ENCODE measurements at regions not wholly inside any gene's neighbourhood (a gene's known extent, or its start where the extent isn't known, plus 50 kb on each side); places are given as distances from the start of the nearest gene placed in this dataset.
A peak's percentile ranks its signal among the peaks of the same experiment; 100 is the strongest.

DNA sequence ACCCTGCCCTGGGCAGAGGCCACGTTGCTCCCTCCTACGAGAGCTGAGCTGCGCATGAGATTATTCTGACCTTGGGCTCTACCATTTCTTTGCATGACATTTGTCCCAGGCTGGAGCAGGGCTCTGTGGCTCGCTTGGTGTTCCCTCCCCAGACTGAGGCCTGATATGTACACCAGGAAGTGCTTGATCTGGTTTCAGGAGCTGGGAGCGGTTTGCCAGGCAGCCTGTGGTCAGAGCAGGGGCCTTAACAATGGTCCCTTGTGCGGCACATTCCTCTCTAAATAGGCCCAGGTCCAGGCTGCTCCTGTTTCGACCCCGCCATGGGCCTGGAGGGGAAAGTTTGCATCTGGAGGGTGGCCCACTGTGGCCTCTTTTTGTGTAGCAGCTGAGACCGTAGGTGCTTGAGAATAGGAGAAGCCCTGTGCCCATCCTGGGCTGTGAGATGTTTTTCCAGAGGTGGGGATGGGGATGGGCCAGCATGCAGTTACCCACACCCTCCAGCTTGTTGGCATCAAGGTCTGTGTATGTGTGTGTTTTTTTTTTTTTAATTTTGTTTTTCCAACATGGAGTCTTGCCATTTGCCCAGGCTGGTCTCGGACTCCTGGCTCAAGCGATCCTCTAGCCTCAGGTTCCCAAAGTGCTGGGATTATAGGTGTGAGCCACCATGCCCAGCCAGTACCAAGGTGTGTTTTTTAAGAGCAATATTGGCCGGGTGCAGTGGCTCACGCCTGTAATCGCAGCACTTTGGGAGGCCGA is 253.9 kb downstream of the SEC14L1 start:
- H3K27ac ChIP-seq = peak overlapping the region; percentile 7 to 50
- H3K9me3 ChIP-seq = no peaks in the 10 kb centered on the region
- H3K27me3 ChIP-seq = no peaks in the 10 kb centered on the region
- no peak overlapping the region for H3K4me3 ChIP-seq
- TF ChIP-seq, protein P1, sequence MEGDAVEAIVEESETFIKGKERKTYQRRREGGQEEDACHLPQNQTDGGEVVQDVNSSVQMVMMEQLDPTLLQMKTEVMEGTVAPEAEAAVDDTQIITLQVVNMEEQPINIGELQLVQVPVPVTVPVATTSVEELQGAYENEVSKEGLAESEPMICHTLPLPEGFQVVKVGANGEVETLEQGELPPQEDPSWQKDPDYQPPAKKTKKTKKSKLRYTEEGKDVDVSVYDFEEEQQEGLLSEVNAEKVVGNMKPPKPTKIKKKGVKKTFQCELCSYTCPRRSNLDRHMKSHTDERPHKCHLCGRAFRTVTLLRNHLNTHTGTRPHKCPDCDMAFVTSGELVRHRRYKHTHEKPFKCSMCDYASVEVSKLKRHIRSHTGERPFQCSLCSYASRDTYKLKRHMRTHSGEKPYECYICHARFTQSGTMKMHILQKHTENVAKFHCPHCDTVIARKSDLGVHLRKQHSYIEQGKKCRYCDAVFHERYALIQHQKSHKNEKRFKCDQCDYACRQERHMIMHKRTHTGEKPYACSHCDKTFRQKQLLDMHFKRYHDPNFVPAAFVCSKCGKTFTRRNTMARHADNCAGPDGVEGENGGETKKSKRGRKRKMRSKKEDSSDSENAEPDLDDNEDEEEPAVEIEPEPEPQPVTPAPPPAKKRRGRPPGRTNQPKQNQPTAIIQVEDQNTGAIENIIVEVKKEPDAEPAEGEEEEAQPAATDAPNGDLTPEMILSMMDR (IDR thresholded peaks at IDR 0.05) = no peak
- TF ChIP-seq POLR2A (IDR thresholded peaks at IDR 0.05) = no peak
- no peaks in the 10 kb centered on the region for H3K36me3 ChIP-seq
- no peak for DNase-seq
- peaks cover 20 to 41% of the 10 kb centered on the region in 2 donors for H3K4me1 ChIP-seq
- intact Hi-C loops (cut with DNase I; ENCODE audit: low total_unique reads) = no loop called here

DNA sequence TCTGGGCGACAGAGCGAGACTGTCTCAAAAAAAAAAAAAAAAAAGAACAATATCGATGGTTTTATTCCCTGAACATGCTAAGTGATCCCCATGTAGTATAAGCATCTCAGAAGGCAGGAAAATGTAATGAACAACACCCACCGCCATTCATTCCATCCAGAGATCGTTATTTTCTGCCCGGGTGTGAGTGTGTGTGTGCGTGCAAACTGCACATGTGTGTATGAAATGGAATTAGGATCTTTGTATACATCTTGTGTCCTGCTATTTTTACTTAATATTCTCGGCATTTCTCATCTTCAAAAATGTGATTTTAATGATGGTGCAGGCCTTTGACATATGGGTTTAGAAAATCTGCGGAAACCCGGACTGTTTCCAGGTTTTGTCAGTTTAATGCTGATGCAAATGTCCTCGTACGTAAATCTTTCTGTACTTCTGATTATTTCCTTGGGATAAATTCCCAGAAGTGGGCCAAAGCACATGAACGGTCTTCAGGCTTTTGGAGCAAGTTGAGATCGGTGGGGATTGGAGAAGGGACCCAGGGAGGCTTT is 254.8 kb downstream of the SEC14L1 start:
- Histone ChIP-seq H3K27ac (peak overlapping the region; percentile 11 to 20), H3K27me3 (no peaks in the 10 kb centered on the region), H3K4me3 (no peak overlapping the region), H3K9me3 (no peaks in the 10 kb centered on the region), H3K36me3 (no peaks in the 10 kb centered on the region), H3K4me1 (peaks cover 18 to 44% of the 10 kb centered on the region in 2 donors)
- TF ChIP-seq POLR2A (IDR thresholded peaks at IDR 0.05) = no peak
- TF ChIP-seq, protein P1 (IDR thresholded peaks at IDR 0.05) = no peak
- no peak for DNase-seq
- intact Hi-C loops (cut with DNase I; ENCODE audit: low total_unique reads) = no loop called here

DNA sequence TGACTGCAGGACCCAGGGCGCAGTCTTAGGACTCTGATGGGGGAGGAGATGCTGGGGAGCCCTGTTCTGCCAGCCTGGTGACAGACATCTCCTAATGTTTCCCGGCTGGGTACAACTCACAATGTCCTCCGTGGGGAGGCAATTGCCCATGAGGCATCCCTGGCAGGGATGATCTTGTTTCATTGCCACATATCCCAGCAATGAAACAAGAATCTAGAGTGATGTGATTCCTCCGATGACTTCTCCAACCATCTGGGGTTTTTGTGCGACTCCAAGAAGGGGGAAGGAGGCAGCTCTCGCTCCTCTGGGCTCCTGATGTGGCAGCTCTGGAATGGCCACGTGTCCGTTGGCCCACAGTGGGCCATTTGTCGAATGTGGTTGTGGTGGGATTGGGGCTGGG is 255.8 kb downstream of the SEC14L1 start:
- peak overlapping the region; percentile 8 to 20 for H3K27ac ChIP-seq
- no peaks in the 10 kb centered on the region for H3K36me3 ChIP-seq
- H3K27me3 ChIP-seq = no peaks in the 10 kb centered on the region
- H3K4me3 ChIP-seq = no peak overlapping the region
- intact Hi-C loops (cut with DNase I; ENCODE audit: low total_unique reads) = no loop called here
- DNase-seq = no peak
- TF ChIP-seq POLR2A (IDR thresholded peaks at IDR 0.05) = no peak
- TF ChIP-seq, protein P1 (IDR thresholded peaks at IDR 0.05) = no peak
- H3K4me1 ChIP-seq = peaks cover 14 to 45% of the 10 kb centered on the region in 2 donors
- H3K9me3 ChIP-seq = no peaks in the 10 kb centered on the region

DNA sequence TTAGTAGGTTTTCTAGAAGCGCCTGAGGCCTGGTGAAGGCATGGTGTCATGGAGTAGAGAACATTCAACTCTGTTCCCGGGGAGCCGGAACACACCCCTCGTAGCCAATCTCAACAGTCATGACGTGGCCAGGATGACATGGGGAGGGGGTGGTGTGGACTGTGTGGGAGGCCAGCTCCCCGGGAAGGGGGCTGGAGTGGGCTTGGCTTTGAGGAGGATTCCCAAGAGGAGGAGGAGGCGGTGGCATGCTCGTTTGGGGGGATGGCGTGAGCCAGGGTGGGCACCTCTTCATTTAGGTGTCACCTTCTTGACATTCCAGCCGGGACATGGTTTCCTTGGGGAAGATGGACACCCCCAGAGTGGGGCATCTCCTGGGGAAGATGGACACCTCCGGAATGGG is 257.5 kb downstream of the SEC14L1 start:
- H3K4me1 ChIP-seq = peaks cover 3 to 28% of the 10 kb centered on the region in 2 donors
- no peak overlapping the region for H3K27ac ChIP-seq
- no peaks in the 10 kb centered on the region for H3K36me3 ChIP-seq
- H3K27me3 ChIP-seq = no peaks in the 10 kb centered on the region
- H3K9me3 ChIP-seq = no peaks in the 10 kb centered on the region
- no peak for DNase-seq
- no peak overlapping the region for H3K4me3 ChIP-seq
- no peak for TF ChIP-seq POLR2A (IDR thresholded peaks at IDR 0.05)
- TF ChIP-seq, protein P1 (IDR thresholded peaks at IDR 0.05) = no peak
- intact Hi-C loops (cut with DNase I; ENCODE audit: low total_unique reads) = no loop called here

DNA sequence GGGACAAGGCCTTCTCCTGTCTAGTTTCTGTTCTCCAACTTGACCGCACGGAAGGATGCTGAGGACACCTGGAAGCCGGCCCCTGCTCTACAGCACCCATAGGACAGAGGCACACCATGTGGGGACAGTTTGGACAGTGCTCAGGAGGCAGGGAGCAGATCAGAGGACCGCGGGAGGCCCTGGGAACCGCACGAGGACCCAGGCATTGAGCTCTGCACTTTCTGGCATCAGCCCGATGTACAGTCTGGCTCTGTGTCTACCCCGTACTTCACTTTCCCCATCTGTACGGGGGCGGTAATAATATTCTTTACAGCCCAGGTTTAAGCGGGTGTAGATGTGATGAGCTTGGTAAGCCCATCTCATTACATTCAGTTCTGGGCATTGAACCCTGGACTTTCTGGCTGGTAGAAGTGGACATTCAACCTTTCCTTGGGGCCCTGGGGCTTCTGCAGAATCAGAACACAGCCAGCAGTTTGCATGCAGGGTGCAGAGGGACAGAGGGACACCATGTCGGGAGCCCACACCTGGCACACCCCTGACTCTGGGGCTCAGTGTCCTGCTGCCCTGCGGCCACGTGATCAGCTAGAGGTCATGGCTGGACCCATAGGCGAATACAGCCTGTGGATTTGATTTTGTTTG is 258.7 kb downstream of the SEC14L1 start:
- no peak overlapping the region for H3K4me3 ChIP-seq
- H3K4me1 ChIP-seq = peaks cover 7 to 38% of the 10 kb centered on the region in 2 donors
- H3K27ac ChIP-seq = peak overlapping the region; percentile 20 to 80

More for the DNA sequence above, 258.7 kb downstream of the SEC14L1 start:
- DNase-seq = no peak
- Histone ChIP-seq H3K27me3 (no peaks in the 10 kb centered on the region), H3K9me3 (no peaks in the 10 kb centered on the region), H3K36me3 (no peaks in the 10 kb centered on the region)
- TF ChIP-seq POLR2A (IDR thresholded peaks at IDR 0.05) = no peak
- TF ChIP-seq, protein P1 (IDR thresholded peaks at IDR 0.05) = no peak
- intact Hi-C loops (cut with DNase I; ENCODE audit: low total_unique reads) = no loop called here
